Esophagus squamous epithelium (tissue), 4 donors: ENCODE measurements at regions not wholly inside any gene's neighbourhood (a gene's known extent, or its start where the extent isn't known, plus 50 kb on each side); places are given as distances from the start of the nearest gene placed in this dataset.
"Not testable (repeated sequence)": the region's sequence is repeated elsewhere in the genome, so short reads cannot be mapped to it uniquely, and the experiment has no call there.

Experiments
- POLR2A ChIP-seq, 4 donors: fragments of 450-650 bp; IDR thresholded peaks; one replicate each; pipeline ENCODE4 v1.6.1; 2017; ENCODE audit warnings: antibody characterized with exemption in 4 of 4, mild to moderate bottlenecking in 4 of 4, moderate library complexity in 3 of 4
- TF ChIP-seq, protein P1 (sequence below), 6 experiments: fragments of 450-650 bp in 4 of 6; fragments of 200-600 bp in 2 of 6; sonication (generic) in 2 of 6; IDR thresholded peaks; one replicate each; pipeline ENCODE4 v1.5.1; 2016 to 2019; ENCODE audit warnings: antibody characterized with exemption in 6 of 6, mild to moderate bottlenecking in 4 of 6, moderate library complexity in 4 of 6

GRCh38 chr6:80510521-80510920 is 404.1 kb downstream of the BCKDHB start:
- TF ChIP-seq POLR2A (IDR thresholded peaks at IDR 0.05) = not testable (repeated sequence)
- TF ChIP-seq, protein P1, sequence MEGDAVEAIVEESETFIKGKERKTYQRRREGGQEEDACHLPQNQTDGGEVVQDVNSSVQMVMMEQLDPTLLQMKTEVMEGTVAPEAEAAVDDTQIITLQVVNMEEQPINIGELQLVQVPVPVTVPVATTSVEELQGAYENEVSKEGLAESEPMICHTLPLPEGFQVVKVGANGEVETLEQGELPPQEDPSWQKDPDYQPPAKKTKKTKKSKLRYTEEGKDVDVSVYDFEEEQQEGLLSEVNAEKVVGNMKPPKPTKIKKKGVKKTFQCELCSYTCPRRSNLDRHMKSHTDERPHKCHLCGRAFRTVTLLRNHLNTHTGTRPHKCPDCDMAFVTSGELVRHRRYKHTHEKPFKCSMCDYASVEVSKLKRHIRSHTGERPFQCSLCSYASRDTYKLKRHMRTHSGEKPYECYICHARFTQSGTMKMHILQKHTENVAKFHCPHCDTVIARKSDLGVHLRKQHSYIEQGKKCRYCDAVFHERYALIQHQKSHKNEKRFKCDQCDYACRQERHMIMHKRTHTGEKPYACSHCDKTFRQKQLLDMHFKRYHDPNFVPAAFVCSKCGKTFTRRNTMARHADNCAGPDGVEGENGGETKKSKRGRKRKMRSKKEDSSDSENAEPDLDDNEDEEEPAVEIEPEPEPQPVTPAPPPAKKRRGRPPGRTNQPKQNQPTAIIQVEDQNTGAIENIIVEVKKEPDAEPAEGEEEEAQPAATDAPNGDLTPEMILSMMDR (IDR thresholded peaks at IDR 0.05) = not testable (repeated sequence)
